B cell (primary cell): ENCODE measurements at regions not wholly inside any gene's neighbourhood (a gene's known extent, or its start where the extent isn't known, plus 50 kb on each side); places are given as distances from the start of the nearest gene placed in this dataset.

ENCODE experiments used
- ATAC-seq: fragments of 200-7000 bp; cut with Tn5 transposase; one replicate; pipeline ENCODE4 v1.10.0; 2021; ENCODE audit warnings: low read depth, mild to moderate bottlenecking, moderate number of reproducible peaks, moderate library complexity
- CTCF ChIA-PET: fragments of 350-600 bp; sonication (Branson Sonifier 250); formaldehyde crosslinking; loops from one replicate; lab custom pipeline; 2021; ENCODE audit warnings: antibody characterized with exemption, inconsistent platforms; lab: Charles Lee
- POLR2A ChIA-PET: fragments of 350-600 bp; sonication (Branson Sonifier 250); formaldehyde crosslinking; loops from one replicate; lab custom pipeline; 2021; ENCODE audit warnings: antibody characterized with exemption; lab: Charles Lee
- DNase-seq: peaks from one replicate; pipeline ENCODE4 v3.0.0; 2013
- H2AFZ ChIP-seq: 2 replicates; pipeline ENCODE4 v1.6.1; 2012; ENCODE audit warnings: mild to moderate bottlenecking, low read depth, low read length; ENCODE audit not compliant: insufficient read depth, poor library complexity, severe bottlenecking
- H3K27ac ChIP-seq, 2 donors: 1 replicate in 1 of 2; 2 replicates in 1 of 2; pipeline ENCODE4 v1.5.1; 2012 to 2013; ENCODE audit warnings: low read length in 2 of 2, mild to moderate bottlenecking in 2 of 2, moderate library complexity in 1 of 2
- H3K27me3 ChIP-seq, 4 experiments: fragments of 200-600 bp in 1 of 4; sonication (generic) in 1 of 4; replicated peaks in 1 of 4; 1 replicate in 2 of 4; 2 replicates in 2 of 4; pipeline versions ENCODE4 v1.6.1 to v1.7.0; 2013 to 2016; ENCODE audit warnings: low read length in 3 of 4, mild to moderate bottlenecking in 2 of 4, mixed read lengths in 1 of 4, moderate library complexity in 1 of 4; ENCODE audit not compliant: insufficient read depth in 4 of 4, control insufficient read depth in 3 of 4; ENCODE audit errors: control extremely low read depth in 1 of 4
- H3K36me3 ChIP-seq, 2 experiments: replicated peaks in 1 of 2; 1 replicate in 1 of 2; 2 replicates in 1 of 2; pipeline versions ENCODE4 v1.6.1 to v1.7.1; 2013; ENCODE audit warnings: low read length in 1 of 2; ENCODE audit not compliant: insufficient read depth in 2 of 2, control insufficient read depth in 1 of 2; ENCODE audit errors: control extremely low read depth in 1 of 2, extremely low read depth in 1 of 2
- H3K4me1 ChIP-seq, 2 donors: fragments of 200-600 bp in 1 of 2; sonication (generic) in 1 of 2; 1 replicate in 1 of 2; 2 replicates in 1 of 2; pipeline versions ENCODE4 v1.5.1 to v1.6.1; 2013 to 2017; ENCODE audit warnings: low read length in 2 of 2; ENCODE audit not compliant: control insufficient read depth in 2 of 2, insufficient read depth in 2 of 2
- H3K4me2 ChIP-seq: replicated peaks from 2 replicates; pipeline ENCODE3; 2012; ENCODE audit warnings: mild to moderate bottlenecking, low read depth, low read length; ENCODE audit not compliant: poor library complexity, severe bottlenecking
- H3K4me3 ChIP-seq, 5 experiments: fragments of 200-600 bp in 1 of 5; sonication (generic) in 1 of 5; 1 replicate in 3 of 5; 2 replicates in 2 of 5; pipeline versions ENCODE4 v1.5.1 to v1.7.0; 2011 to 2016; ENCODE audit warnings: low read length in 4 of 5, mild to moderate bottlenecking in 4 of 5, low read depth in 2 of 5, control low read depth in 1 of 5, moderate library complexity in 1 of 5; ENCODE audit not compliant: insufficient read depth in 1 of 5; ENCODE audit errors: control extremely low read depth in 1 of 5, extremely low read depth in 1 of 5
- H3K79me2 ChIP-seq: fragments of 200-600 bp; sonication (generic); one replicate; pipeline ENCODE4 v1.6.0; 2016; ENCODE audit warnings: low read length; ENCODE audit not compliant: control insufficient read depth, insufficient read depth
- H3K9ac ChIP-seq: fragments of 200-600 bp; sonication (generic); 2 replicates; pipeline ENCODE4 v1.6.1; 2017; ENCODE audit warnings: mild to moderate bottlenecking, low read length, moderate library complexity
- H3K9me3 ChIP-seq, 3 donors: one replicate each; pipeline versions ENCODE4 v1.6.1 to v1.7.1; 2013; ENCODE audit warnings: low read length in 2 of 3; ENCODE audit not compliant: control insufficient read depth in 2 of 3, insufficient read depth in 1 of 3; ENCODE audit errors: control extremely low read depth in 1 of 3
- H4K20me1 ChIP-seq: 2 replicates; pipeline ENCODE4 v1.6.0; 2012; ENCODE audit warnings: mild to moderate bottlenecking, low read length; ENCODE audit not compliant: insufficient read depth, control insufficient read depth, poor library complexity, severe bottlenecking
- H3K27ac Mint-ChIP-seq: one replicate; pipeline ENCODE4 v1.8.0; 2021; ENCODE audit warnings: mixed read lengths
- H3K27me3 Mint-ChIP-seq: one replicate; pipeline ENCODE4 v1.8.0; 2021; ENCODE audit warnings: mixed read lengths
- H3K4me1 Mint-ChIP-seq: one replicate; pipeline ENCODE4 v1.8.0; 2021; ENCODE audit warnings: mixed read lengths
- H3K4me3 Mint-ChIP-seq: one replicate; pipeline ENCODE4 v1.8.0; 2021; ENCODE audit warnings: mixed read lengths
- H3K9me3 Mint-ChIP-seq: one replicate; pipeline ENCODE4 v1.8.0; 2022; ENCODE audit warnings: mixed read lengths; ENCODE audit not compliant: insufficient read depth
- CTCF ChIP-seq: fragments of 200-600 bp; IDR thresholded peaks from one replicate; pipeline ENCODE4 v1.8.0; 2022; ENCODE audit warnings: antibody characterized with exemption, mild to moderate bottlenecking
- EZH2 ChIP-seq: IDR thresholded peaks from 2 replicates; pipeline ENCODE4 v1.6.1; 2012; ENCODE audit warnings: borderline replicate concordance, low read depth, mild to moderate bottlenecking, moderate library complexity, low read length; ENCODE audit not compliant: insufficient read depth, poor library complexity, severe bottlenecking
- WGBS: methylation state at CpG from one replicate; pipeline ENCODE4 v1.1.5; 2013; ENCODE audit warnings: missing lambda C conversion rate; ENCODE audit not compliant: insufficient coverage; 5-methylcytosine and 5-hydroxymethylcytosine counted together
- intact Hi-C: fragments of 100-400 bp; cut with micrococcal nuclease; formaldehyde crosslinking; loops from one replicate; pipeline ENCODE4 v1.10.0; 2022

- WGBS = 92% methylated on average over 28 of the region's 29 CpGs
- no peak overlapping the region for H3K4me2 ChIP-seq
- intact Hi-C loops = no loop called here
- H4K20me1 ChIP-seq = no peaks in the 10 kb centered on the region
- no peak for ATAC-seq
- POLR2A ChIA-PET = no interaction called here
- no peaks in the 10 kb centered on the region for H3K4me1 ChIP-seq
- Mint-ChIP-seq H3K4me3 (no peak overlapping the region), H3K27ac (no peak overlapping the region), H3K4me1 (no peaks in the 10 kb centered on the region), H3K27me3 (peaks cover 21% of the 10 kb centered on the region), H3K9me3 (no peaks in the 10 kb centered on the region)
- CTCF ChIA-PET = interaction anchor here (1.5 kb wide), 1 partner anchor 8 kb away, joined by 3 read pairs; no protein-coding TSS in a partner anchor
- no peak for DNase-seq
- no peaks in the 10 kb centered on the region for H3K36me3 ChIP-seq
- TF ChIP-seq EZH2 = no peak
- no peak for TF ChIP-seq CTCF
- H3K27me3 ChIP-seq = peaks cover 0 to 4% (median 1%) of the 10 kb centered on the region in 4 experiments
- no peak overlapping the region for H3K9ac ChIP-seq
- H3K9me3 ChIP-seq = no peaks in the 10 kb centered on the region
- H3K4me3 ChIP-seq = no peak overlapping the region
- H2AFZ ChIP-seq = no peak overlapping the region
- no peaks in the 10 kb centered on the region for H3K79me2 ChIP-seq
- no peak overlapping the region for H3K27ac ChIP-seq
Measured at GRCh38 chr2:11023326-11024258, 111.9 kb downstream of the KCNF1 start.

GRCh38 chr2:11024259-11024645, 112.5 kb downstream of the KCNF1 start:
- 80% methylated on average over 10 of the region's 14 CpGs for WGBS

More at GRCh38 chr2:11024259-11024645, 112.5 kb downstream of the KCNF1 start:
- ChIA-PET POLR2A (no interaction called here), CTCF (no interaction called here)
- H3K36me3 ChIP-seq = no peaks in the 10 kb centered on the region
- H3K9me3 ChIP-seq = no peaks in the 10 kb centered on the region
- H3K27ac ChIP-seq = no peak overlapping the region
- ATAC-seq = no peak
- no peak overlapping the region for H3K4me2 ChIP-seq
- intact Hi-C loops = no loop called here
- TF ChIP-seq CTCF (no peak), EZH2 (no peak)
- H3K4me1 ChIP-seq = no peaks in the 10 kb centered on the region
- no peak overlapping the region for H3K9ac ChIP-seq
- H3K27me3 Mint-ChIP-seq = peaks cover 17% of the 10 kb centered on the region
- no peak overlapping the region for H2AFZ ChIP-seq
- DNase-seq = no peak
- no peak overlapping the region for H3K27ac Mint-ChIP-seq
- H3K27me3 ChIP-seq = peaks cover 0 to 7% (median 2%) of the 10 kb centered on the region in 4 experiments
- H3K79me2 ChIP-seq = no peaks in the 10 kb centered on the region
- H3K9me3 Mint-ChIP-seq = no peaks in the 10 kb centered on the region
- H4K20me1 ChIP-seq = no peaks in the 10 kb centered on the region
- no peak overlapping the region for H3K4me3 Mint-ChIP-seq
- H3K4me3 ChIP-seq = no peak overlapping the region
- no peaks in the 10 kb centered on the region for H3K4me1 Mint-ChIP-seq
